ENCODE measurements at regions not wholly inside any gene's neighbourhood (a gene's known extent, or its start where the extent isn't known, plus 50 kb on each side); places are given as distances from the start of the nearest gene placed in this dataset.
"Not testable (repeated sequence)": the region's sequence is repeated elsewhere in the genome, so short reads cannot be mapped to it uniquely, and the experiment has no call there.

DNA sequence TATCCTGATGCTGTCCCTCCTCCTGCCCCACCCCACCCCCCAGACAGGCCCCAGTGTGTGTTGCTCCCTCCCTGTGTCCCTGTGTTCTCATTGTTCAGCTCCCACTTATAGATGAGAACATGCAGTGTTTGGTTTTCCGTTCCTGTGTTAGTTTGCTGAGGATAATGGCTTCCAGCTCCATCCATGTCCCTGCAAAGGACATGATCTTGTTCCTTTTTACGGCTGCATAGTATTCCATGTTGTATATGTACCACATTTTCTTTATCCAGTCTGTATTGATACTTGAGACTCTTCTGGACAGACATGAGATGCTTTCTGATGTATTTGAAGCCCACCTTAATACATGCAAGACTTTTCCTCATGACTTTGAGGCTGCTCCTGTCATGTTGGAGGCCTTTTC is 91.8 kb upstream of the USP9X start:
- TF ChIP-seq POLR2A, POLR2AphosphoS5, EP300 (IDR thresholded peaks at IDR 0.05): not testable (repeated sequence)
- TF ChIP-seq, protein P1, sequence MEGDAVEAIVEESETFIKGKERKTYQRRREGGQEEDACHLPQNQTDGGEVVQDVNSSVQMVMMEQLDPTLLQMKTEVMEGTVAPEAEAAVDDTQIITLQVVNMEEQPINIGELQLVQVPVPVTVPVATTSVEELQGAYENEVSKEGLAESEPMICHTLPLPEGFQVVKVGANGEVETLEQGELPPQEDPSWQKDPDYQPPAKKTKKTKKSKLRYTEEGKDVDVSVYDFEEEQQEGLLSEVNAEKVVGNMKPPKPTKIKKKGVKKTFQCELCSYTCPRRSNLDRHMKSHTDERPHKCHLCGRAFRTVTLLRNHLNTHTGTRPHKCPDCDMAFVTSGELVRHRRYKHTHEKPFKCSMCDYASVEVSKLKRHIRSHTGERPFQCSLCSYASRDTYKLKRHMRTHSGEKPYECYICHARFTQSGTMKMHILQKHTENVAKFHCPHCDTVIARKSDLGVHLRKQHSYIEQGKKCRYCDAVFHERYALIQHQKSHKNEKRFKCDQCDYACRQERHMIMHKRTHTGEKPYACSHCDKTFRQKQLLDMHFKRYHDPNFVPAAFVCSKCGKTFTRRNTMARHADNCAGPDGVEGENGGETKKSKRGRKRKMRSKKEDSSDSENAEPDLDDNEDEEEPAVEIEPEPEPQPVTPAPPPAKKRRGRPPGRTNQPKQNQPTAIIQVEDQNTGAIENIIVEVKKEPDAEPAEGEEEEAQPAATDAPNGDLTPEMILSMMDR (IDR thresholded peaks at IDR 0.05), result not testable (repeated sequence)

Measured in upper lobe of left lung (tissue), 4 donors.